AG10803 (cell line): ENCODE measurements at regions not wholly inside any gene's neighbourhood (a gene's known extent, or its start where the extent isn't known, plus 50 kb on each side); places are given as distances from the start of the nearest gene placed in this dataset.

Source experiments
- DNase-seq: peaks from one replicate; pipeline ENCODE4 v3.0.0; 2010; ENCODE audit warnings: low read depth
- H3K4me3 ChIP-seq: 2 replicates; pipeline ENCODE4 v1.5.1; 2011; ENCODE audit warnings: mild to moderate bottlenecking, low read length, control low read depth
- TF ChIP-seq, protein P1 (sequence below): conservative IDR thresholded peaks from 2 replicates; pipeline ENCODE4 v1.5.1; 2011; ENCODE audit warnings: mild to moderate bottlenecking, low read length, control low read depth, inconsistent platforms

DNA sequence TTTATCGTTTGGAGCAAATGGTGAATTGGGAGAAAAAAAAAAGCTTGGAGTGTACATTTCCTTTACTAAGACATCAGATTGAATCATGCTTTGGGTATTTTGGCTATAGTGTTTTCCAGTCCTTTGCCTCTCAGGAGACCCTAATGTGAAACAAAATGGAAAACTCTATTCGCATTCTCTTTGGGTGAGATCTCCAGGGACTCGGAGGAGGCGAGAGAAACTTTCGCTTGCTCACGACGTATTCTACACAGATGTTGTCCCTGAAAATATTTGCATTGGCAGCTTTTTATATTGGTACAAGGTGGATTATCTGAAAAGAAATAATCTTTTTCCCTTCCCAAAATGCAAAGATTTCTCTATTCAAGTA is 1240.1 kb upstream of the WWC1 start:
- TF ChIP-seq, protein P1, sequence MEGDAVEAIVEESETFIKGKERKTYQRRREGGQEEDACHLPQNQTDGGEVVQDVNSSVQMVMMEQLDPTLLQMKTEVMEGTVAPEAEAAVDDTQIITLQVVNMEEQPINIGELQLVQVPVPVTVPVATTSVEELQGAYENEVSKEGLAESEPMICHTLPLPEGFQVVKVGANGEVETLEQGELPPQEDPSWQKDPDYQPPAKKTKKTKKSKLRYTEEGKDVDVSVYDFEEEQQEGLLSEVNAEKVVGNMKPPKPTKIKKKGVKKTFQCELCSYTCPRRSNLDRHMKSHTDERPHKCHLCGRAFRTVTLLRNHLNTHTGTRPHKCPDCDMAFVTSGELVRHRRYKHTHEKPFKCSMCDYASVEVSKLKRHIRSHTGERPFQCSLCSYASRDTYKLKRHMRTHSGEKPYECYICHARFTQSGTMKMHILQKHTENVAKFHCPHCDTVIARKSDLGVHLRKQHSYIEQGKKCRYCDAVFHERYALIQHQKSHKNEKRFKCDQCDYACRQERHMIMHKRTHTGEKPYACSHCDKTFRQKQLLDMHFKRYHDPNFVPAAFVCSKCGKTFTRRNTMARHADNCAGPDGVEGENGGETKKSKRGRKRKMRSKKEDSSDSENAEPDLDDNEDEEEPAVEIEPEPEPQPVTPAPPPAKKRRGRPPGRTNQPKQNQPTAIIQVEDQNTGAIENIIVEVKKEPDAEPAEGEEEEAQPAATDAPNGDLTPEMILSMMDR = no peak
- DNase-seq = no peak
- H3K4me3 ChIP-seq = no peak overlapping the region

DNA sequence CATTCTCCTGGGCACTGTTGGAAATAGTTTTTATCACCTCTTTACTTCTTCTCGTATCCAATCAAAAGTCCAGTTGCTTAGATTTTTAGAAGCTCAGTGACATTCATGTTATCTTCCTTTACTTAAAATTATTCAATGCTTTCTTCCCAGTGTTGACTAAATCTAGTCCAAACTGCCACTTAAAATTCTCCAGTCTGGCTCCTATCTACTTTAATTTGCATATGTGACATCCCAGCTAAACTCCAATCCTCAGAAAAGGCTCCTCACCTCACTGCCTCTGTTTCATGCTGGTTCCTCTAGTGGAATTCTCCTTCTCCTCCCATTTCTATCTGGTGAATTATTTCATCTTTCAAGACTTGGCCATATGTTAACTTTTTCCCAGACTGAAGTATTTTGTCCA is 1238.7 kb upstream of the WWC1 start:
- H3K4me3 ChIP-seq = no peak overlapping the region
- DNase-seq = no peak
- TF ChIP-seq, protein P1 = no peak

DNA sequence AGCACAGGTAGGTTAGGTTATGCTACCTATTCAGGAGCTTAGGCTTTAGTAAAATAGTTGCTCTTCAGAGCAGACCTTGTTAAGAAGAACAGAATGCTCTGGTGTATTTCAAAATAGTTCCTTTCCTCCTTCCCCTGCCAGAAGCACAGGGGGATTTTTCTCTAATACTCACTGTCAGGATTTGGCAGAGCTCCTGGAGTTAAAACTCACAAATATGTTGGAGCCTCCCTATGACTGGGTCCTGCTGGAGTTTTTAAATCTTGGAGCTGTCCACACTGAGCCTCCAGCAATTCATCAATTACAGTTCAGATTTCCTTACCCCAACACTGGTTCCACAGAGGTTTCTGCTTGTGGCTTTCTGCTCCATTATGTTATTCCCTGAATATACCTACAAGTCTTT is 1233.8 kb upstream of the WWC1 start:
- TF ChIP-seq, protein P1 = no peak
- no peak for DNase-seq
- no peak overlapping the region for H3K4me3 ChIP-seq

DNA sequence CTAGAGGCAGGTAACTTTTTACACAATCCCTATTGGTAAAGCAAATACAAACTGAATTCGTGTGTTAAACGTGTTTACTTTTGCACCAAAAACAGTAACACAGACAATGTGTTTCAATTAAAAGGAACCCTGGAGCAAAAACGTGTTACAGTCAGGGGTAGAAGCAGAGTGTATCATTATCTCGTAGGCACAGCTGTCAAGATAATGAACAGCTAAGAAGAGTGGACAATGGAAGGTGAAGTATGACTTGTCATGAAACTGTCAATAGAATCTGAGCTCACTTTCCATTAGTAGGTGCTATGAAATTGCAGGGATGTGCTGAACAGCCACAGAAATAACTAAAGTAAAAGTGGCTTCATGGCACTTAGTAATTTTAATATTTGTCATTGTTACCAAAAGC is 1229.8 kb upstream of the WWC1 start:
- TF ChIP-seq, protein P1 = no peak
- H3K4me3 ChIP-seq = no peak overlapping the region
- DNase-seq = no peak

DNA sequence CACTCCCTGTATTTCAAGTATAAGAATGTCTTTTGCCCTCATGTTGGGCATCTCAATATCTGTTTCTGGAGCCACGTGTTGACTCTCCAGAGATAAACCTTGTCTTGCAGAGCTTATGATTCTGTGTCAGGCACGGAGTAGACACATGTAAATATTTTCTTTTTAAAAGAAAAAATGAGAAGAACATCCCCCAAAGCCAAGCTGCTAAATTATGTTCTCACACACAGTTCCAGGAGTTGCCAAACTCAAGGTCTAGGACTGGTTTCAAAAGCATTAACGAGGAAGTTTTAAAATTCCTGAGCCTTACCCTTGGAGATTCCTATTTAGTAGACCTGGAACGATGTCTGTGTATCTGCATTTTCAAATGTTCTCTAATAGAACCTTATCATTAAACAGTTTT is 1228.3 kb upstream of the WWC1 start:
- TF ChIP-seq, protein P1 = no peak
- DNase-seq = no peak
- no peak overlapping the region for H3K4me3 ChIP-seq

DNA sequence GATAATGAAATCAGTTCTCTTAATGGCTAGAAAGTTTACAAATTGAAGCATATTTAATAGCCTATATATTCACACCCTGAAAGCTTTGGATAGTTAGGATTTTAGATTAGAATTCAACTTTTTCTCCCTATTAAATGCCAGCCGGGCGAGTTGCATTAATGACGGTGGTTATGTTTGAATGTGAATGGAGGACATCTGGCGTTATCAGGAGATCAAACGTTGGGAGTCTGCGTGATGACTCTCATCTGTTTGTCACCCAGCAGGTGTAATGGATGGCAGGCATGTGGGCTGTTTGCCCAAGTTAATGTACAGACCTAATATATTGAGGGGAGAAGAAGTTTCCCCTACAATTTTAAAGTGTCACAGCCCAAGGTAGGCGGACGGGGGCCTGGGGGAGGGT is 1227.7 kb upstream of the WWC1 start:
- no peak for DNase-seq
- TF ChIP-seq, protein P1 = no peak
- H3K4me3 ChIP-seq = no peak overlapping the region

DNA sequence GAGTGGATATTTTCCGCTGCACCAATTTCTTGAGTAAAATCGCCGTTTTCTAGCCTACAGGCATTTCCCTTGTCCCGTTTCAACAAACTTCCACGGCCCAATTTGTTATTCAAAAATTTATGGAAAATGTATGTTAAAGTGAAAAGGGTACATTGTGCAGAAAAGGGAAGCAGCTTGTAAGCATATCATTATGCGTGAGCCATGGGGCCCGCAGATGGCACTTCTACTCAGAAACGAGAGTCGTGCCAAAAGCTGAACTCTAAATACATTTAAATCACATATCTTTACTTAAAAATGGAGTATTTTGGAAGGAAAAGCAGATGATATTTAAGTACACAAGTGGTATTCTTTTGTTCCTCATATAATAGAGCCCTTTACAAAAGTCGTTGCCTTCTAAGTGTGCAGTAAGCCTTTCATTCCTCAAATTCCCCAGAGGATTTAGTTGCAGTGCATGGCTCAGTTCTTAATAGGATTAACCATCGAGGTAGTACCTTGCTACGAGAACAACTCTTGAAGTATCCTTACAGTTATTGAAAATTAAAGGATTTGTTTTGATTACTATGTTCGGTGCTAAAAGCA is 1227.2 kb upstream of the WWC1 start:
- TF ChIP-seq, protein P1 = no peak
- H3K4me3 ChIP-seq = no peak overlapping the region
- DNase-seq = no peak
